HUDEP-2 (cell line): ENCODE measurements at regions not wholly inside any gene's neighbourhood (a gene's known extent, or its start where the extent isn't known, plus 50 kb on each side); places are given as distances from the start of the nearest gene placed in this dataset.
"Not testable (repeated sequence)": the region's sequence is repeated elsewhere in the genome, so short reads cannot be mapped to it uniquely, and the experiment has no call there.

ENCODE experiments used
- DNase-seq, 76 experiments: peaks; one replicate each; lab custom pipeline; 2025; ENCODE audit not compliant: unreplicated experiment in 76 of 76; lab: John Stamatoyannopoulos, UW

GRCh38 chr2:175372704-175373701 is 191.5 kb upstream of the ATP5MC3 start:
- no peak for DNase-seq

DNA sequence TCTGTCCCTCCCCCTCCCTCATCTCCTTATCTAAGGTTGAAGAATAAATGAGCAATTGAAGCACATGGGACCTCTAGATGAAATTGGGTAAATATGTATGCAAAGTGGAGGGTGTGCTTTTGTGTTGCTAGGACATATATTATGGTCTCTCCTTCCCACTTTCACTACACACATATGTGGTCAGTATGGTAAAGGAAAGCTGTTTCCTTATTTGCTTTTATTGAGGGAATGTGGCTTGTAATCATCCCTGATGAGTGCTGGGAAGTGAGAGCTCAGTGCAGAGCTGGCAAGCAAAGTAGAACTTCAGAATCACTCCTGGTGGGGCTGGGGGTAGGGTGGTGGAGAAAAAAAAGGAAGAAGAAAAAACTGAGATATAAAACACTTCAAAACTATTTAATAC is 189.9 kb upstream of the ATP5MC3 start:
- no peak for DNase-seq

- DNase-seq: peak in 32 of 76 experiments; percentile 1 to 52 (median 20)
These were observed 185.3 kb upstream of the ATP5MC3 start for GRCh38 chr2:175366815-175367214.

DNA sequence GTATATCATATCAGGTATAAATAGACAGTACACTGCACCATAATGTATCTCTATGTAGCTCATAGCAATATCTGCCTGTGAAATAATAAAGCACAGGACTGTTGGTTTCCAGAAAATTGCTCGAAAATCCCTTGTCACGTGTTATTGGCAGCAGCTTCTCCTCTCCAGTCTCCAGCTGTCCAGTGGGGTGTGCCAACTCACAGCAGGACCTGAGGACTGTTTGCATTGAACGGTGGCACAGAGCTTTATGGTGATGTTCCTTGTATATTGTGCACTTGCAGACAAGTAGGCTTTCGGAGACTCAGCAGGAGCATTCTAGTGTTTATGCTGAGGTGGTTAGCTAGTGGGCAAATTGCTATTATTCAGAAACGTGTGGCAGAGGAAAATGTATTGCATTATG is 182.2 kb upstream of the ATP5MC3 start:
- no peak for DNase-seq

DNA sequence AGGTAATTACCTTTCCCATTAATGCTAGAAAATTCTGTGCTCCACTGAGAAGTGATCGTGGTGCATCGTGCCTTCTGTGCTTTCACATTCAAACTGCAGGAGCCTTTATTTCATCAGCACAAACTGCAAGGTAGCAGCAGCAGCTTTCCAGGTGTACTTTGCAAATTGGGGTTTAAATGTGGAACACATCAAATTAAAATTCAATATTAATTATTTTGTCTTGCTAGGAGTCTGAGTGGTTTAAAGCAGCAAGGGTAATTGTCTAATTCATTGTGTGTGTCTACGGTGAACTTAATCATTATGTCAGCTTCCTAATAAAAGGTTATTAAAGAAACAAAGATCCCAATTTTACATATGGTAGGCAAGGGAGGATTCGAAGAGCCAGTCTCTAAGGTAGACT is 180.8 kb upstream of the ATP5MC3 start:
- no peak for DNase-seq

- no peak for DNase-seq
These were observed 178.2 kb upstream of the ATP5MC3 start for GRCh38 chr2:175359710-175360109.

DNA sequence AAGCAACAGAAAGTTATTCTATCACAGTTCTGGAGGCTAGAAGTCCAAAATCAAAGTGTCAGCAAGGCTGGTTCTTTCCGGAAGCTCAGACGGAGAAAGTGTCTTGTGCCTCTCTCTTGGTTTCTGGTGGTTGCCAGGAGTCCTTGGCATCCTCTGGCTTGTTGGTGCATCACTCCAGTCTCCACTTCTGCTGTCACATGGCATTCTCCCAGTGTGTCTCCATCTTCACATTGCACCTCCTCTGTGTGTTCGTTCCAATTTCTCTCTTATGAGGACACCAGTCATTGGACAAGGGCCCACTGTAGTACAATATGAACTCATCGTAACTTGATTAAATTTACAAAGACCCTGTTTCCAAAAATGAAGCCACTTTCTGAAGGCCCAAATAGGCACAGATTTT is 175.4 kb upstream of the ATP5MC3 start:
- no peak for DNase-seq

DNA sequence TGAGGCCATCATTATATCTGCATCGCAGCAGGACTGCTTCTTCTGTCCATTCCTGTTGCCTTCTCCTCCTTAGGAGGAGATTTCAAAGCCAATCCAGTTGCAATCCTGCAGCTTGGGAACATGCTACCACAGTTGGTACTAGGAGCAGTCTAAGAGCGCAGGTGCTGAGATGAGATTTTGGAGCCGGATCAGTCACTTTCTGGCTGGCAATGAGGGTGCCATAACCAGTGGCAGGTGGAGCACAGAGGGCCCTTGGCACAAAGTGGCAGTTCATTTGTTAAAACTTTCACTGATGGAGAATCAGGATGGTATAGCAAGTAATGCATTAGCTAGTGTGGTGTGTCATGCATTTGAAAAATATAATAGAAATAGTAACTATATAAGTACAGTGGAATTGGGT is 173.7 kb upstream of the ATP5MC3 start:
- DNase-seq: no peak

DNA sequence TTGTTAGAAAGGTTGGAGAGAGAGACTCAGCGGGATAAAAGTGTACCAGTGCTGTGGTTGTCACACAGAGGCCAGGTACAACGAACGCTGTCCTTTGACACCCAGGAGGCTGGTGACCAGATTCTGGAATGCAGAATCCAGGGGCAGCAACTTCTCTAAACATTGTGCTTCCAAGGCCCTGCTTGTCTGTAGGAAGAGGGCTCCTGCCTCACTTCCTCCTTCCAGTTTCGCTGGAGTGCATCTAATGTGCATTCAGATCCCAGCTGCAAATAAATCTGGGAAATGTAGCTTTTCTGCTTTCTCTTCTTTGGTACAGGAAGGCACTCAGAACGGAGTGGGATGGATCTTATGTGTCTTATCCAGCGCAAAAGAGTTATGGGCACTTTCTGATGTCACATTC is 171.8 kb upstream of the ATP5MC3 start:
- DNase-seq: no peak

DNA sequence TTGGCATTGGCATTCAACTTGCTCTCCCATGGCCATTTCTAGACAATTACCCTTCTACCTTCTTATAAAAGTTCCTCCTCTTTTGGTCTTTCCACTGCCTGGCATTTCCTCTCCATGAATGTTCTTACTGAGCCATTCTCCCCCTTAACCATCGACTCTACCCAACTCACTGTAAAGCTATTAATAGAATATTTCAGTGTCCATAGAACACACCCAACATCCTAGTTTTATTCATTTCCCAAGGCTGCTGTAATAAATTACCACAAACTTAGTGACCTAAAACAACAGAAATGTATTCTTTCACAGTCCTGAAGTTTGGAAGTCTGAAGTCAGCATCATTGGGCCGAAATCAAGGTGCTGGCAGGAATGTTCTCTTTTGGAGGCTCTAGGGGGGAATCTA is 170.0 kb upstream of the ATP5MC3 start:
- DNase-seq: no peak

- no peak for DNase-seq
These were observed 168.6 kb upstream of the ATP5MC3 start for GRCh38 chr2:175350105-175350504.

- DNase-seq: no peak
These were observed 160.6 kb upstream of the ATP5MC3 start for GRCh38 chr2:175342085-175342484.

- no peak for DNase-seq
These were observed 148.7 kb upstream of the ATP5MC3 start for GRCh38 chr2:175330195-175330594.

DNA sequence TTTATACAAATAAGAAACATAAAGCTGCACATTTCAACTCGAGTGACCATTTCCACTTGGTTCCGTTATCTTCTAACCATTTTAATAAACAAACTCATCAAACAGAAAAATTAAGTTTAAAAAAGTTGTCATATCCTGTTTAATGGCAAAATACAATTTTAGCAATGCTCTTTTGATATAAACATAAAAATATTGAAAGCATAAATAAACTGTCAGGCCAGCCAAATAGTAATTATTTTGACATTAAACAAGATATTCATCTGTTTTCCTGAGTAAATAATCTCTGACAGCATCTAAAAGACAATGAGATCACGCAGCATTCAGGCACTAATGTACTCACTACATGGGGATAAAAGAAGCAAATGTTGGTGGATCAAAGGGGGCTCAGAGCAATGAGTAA is 145.3 kb upstream of the ATP5MC3 start:
- DNase-seq: no peak

DNA sequence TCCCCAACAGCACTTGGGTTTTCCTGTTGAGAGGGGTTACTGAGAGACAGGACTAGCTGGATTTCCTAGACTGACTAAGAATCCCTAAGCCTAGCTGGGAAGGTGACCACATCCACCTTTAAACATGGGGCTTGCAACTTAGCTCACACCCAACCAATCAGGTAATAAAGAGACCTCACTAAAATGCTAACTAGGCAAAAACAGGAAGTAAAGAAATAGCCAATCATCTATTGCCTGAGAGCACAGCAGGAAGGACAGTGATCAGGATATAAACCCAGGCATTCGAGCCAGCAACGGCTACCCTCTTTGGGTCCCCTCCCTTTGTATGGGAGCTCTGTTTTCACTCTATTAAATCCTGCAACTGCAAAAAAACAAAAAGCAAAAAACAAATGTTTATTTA is 144.7 kb upstream of the ATP5MC3 start:
- DNase-seq: not testable (repeated sequence)

DNA sequence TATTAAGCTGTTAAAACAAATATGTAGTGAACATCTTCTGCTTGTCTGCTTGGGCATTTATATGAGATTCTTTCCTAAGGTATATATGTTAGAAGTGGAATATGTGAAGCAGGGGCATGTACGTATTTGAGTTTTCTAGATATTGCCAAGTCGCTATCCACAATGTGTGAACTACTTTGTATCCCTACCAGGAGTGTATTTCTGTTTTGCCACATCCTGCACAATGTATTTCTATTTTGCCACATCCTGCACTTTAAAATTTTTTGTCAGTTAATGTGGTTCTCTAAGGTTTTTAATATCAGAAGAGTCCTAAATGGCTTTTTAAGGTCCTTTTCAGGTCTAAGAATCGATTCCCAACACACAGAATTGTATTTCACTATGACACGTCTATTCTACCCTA is 141.7 kb upstream of the ATP5MC3 start:
- DNase-seq: no peak

DNA sequence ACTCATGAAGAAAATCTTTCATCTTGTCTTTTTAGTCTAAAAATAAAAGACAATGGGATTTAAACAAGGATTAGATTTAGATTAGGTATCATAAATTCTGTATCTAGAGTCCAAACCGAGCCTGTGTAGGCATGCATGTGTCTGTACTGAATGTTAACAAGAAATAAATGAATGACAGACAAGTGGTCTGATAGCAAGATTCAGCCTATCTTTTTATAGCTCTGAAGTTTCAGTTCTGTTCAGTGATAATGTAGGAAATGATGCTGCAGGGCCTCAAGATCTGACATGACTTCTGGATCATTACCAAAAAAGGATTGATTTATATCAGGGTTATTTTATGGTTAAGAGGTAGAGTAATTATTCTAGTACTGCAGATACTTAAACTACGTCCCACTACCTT is 137.0 kb upstream of the ATP5MC3 start:
- DNase-seq: no peak

DNA sequence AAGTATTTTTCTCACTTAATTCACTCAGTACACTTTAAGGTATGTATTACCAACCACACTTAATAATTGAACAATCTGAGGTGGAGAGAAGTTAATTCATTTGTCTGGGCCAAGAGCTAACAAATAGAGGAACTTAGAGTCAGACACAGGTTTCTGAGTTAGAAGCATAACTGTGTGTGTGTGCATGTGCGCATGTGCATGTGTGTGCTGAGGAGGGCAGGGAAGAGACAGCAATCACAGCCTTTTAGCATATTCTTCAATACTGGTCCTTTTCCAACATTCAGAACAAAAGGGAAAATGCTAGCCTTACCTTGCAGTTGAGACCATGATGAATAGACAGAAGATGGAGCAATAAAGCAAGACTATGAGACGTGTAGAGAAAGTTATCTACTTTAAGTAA is 136.2 kb upstream of the ATP5MC3 start:
- no peak for DNase-seq

DNA sequence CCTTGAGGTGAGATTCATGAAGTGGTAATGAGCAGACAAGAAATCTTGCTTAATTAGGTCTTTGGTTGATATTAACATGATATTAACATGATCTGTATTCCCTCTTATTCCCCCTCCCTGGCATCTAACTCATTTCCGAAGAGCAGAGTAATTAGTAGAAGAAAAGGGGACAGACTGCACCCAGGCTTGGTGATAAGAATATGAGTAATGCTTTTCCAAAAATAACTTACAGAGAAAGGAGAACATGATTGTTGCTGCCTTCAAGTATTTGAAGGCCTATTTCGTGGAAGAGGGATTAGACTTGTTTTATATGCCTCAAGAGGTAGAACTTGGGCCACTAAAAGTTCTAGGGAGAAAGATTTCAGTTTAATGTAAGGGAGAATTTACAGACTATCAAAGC is 130.6 kb upstream of the ATP5MC3 start:
- no peak for DNase-seq

DNA sequence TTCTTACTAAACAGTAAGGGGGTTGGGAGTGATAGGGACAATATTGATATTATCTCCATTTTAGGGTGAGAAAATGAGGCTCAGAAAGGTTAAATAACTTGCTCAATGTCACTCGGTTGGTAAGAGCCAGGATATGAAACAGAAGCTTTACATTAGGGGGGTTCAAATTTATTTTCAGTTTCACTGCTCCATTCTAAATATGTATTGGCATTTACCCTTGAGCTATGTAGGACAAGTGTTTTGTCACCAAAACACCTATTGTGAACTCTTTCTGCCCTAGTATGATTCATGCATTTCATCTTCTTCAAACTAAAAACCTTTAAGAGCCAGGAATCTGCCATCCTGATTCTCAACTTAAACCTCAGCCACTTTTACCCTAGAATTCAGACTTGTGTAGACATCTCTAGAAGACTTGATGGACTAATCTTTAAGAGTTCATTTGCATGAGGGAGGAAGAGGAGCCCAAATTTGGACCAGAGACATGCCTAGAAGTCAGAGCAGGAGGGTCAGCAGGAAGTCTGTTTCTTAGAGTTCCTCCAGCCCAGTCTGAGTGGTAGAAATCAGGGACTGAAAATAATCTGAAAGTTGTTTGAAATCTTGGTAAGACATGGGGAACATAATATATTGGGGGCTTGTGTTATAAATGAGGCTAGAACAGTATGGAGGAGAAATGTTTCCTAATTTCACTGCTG is 129.4 kb upstream of the ATP5MC3 start:
- no peak for DNase-seq

GRCh38 chr2:175309799-175310198 is 128.3 kb upstream of the ATP5MC3 start:
- DNase-seq: peak in 5 of 76 experiments; percentile 3 to 19 (median 12)

- DNase-seq: no peak
These were observed 126.5 kb upstream of the ATP5MC3 start for GRCh38 chr2:175308005-175308404.
